Left lung (tissue), 4 donors: ENCODE measurements at regions not wholly inside any gene's neighbourhood (a gene's known extent, or its start where the extent isn't known, plus 50 kb on each side); places are given as distances from the start of the nearest gene placed in this dataset.

ENCODE experiments used
- ATAC-seq: fragments of 200-7000 bp; cut with Tn5 transposase; one replicate; pipeline ENCODE4 v1.9.1; 2020; ENCODE audit warnings: moderate library complexity
- DNase-seq, 4 donors: peaks; one replicate each; pipeline ENCODE4 v3.0.0-alpha.2; 2013 to 2020
- H3K27ac ChIP-seq, 2 donors: fragments of 200-600 bp; sonication (generic) in 1 of 2; one replicate each; pipeline versions ENCODE4 v1.5.0 to v1.8.0; 2020 to 2021
- H3K27me3 ChIP-seq, 2 donors: fragments of 200-600 bp; sonication (generic) in 1 of 2; one replicate each; pipeline versions ENCODE4 v1.5.0 to v1.8.0; 2020 to 2021
- H3K36me3 ChIP-seq, 2 donors: fragments of 200-600 bp; sonication (generic) in 1 of 2; one replicate each; pipeline versions ENCODE4 v1.5.0 to v1.8.0; 2020 to 2021
- H3K4me1 ChIP-seq, 2 donors: fragments of 200-600 bp; one replicate each; pipeline ENCODE4 v1.8.0; 2021
- H3K4me3 ChIP-seq, 2 donors: fragments of 200-600 bp; sonication (generic) in 1 of 2; one replicate each; pipeline versions ENCODE4 v1.5.0 to v1.8.0; 2020 to 2021; ENCODE audit warnings: mild to moderate bottlenecking in 1 of 2
- H3K9me3 ChIP-seq, 2 donors: fragments of 200-600 bp; sonication (generic) in 1 of 2; one replicate each; pipeline versions ENCODE4 v1.5.0 to v1.8.0; 2020 to 2021
- intact Hi-C, 2 donors: fragments of 100-400 bp; cut with DNase I; formaldehyde crosslinking; loops; one replicate each; pipeline versions ENCODE4 v1.11.2 to v1.14.2; 2022
- TF ChIP-seq, protein P1 (sequence below), 2 donors: fragments of 200-600 bp; sonication (generic) in 1 of 2; IDR thresholded peaks; one replicate each; pipeline versions ENCODE4 v1.5.0 to v1.8.0; 2021; ENCODE audit warnings: antibody characterized with exemption in 2 of 2
- donor health status: DM: no; HTN: yes; CAD: no.
- donor health status: DM: no; HTN: no; CAD: no.

DNA sequence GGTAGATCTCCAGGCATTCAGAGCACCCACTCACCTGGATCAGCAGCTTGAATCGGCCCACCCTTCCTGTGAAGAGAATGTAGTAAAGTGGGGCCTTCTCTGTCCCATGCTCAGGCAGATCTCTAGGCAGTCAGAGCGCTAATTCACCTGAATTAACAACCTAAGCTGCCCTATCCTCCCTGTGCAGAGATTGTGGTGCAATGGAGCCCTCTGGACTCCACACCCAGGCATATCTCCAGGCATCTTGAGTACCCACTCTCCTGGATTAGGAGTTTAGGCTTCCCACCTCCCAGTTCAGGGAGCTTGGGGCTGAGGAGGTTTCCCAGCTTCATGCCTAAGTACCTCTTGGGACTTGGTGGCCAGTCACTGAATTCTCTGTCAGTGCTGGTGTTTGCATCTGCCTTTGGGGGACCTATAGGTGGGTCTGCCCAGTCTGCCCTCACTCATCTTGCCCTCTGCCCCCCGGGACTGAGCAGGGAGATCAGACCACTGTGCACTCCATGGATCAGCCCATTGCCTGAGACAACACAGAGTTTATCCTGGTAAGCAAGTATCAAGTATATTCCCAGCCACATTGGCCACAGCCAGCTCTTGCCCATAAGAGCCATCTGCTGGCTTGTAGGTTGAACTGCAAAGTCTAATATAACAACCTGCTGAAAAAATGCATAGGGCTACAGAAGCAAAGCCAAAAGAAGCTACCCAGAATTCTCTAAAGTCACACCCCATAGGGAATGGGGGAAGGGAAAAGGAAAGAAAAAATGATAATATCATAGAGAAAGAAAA, 372.9 kb downstream of the KLHL13 start:
- peak in 1 of 4 donors; percentile 0 for DNase-seq
- peak; percentile 47 for ATAC-seq
- Histone ChIP-seq H3K4me1 (no peaks in the 10 kb centered on the region), H3K4me3 (no peak overlapping the region), H3K9me3 (no peaks in the 10 kb centered on the region), H3K27ac (no peak overlapping the region), H3K27me3 (no peaks in the 10 kb centered on the region), H3K36me3 (no peaks in the 10 kb centered on the region)
- TF ChIP-seq, protein P1, sequence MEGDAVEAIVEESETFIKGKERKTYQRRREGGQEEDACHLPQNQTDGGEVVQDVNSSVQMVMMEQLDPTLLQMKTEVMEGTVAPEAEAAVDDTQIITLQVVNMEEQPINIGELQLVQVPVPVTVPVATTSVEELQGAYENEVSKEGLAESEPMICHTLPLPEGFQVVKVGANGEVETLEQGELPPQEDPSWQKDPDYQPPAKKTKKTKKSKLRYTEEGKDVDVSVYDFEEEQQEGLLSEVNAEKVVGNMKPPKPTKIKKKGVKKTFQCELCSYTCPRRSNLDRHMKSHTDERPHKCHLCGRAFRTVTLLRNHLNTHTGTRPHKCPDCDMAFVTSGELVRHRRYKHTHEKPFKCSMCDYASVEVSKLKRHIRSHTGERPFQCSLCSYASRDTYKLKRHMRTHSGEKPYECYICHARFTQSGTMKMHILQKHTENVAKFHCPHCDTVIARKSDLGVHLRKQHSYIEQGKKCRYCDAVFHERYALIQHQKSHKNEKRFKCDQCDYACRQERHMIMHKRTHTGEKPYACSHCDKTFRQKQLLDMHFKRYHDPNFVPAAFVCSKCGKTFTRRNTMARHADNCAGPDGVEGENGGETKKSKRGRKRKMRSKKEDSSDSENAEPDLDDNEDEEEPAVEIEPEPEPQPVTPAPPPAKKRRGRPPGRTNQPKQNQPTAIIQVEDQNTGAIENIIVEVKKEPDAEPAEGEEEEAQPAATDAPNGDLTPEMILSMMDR (IDR thresholded peaks at IDR 0.05) = no peak
- intact Hi-C loops = no loop called here

DNA sequence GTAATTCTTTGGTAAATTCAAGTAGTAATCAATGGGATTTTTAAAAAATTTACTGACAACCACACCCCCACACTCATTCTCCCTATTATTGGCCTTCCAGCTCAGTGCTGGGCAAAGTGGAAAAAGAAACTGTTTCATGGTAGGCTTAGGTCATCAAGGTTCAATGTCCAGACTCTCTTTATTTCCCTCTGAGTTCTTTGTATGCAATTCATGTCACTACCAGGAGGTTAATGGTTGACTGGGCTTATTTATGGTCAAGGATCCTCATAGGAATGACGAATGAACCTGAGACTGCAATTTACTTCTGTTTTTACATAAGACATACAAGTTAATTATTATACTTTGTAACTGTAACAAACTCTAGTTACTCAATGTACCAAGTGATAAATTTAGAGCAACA, 403.2 kb downstream of the KLHL13 start:
- TF ChIP-seq, protein P1 (IDR thresholded peaks at IDR 0.05) = no peak

DNA sequence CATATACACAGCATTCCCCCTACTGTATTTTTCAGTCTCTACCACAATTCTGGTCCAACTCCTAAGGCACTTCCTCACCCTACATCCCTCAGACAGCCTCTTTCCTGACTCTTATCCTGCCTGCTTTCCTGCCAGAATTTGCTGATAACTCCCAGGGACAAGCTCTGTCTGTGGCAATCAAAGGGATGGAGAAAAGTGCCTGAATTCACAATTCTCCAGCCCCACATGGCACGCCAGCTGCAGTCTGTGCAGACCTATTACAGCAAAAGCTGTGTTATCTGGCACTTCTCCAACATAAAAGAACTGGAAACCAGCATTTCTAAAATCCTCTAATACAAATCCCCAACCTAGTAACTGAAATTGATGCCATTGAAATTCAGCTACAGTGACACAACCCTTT, 404.8 kb downstream of the KLHL13 start:
- ATAC-seq (no peak), DNase-seq (no peak)
- TF ChIP-seq, protein P1 (IDR thresholded peaks at IDR 0.05) = no peak
- Histone ChIP-seq H3K4me3 (no peak overlapping the region), H3K27me3 (peaks cover 0 to 3% of the 10 kb centered on the region in 2 donors), H3K9me3 (no peaks in the 10 kb centered on the region), H3K4me1 (no peaks in the 10 kb centered on the region), H3K27ac (no peak overlapping the region), H3K36me3 (no peaks in the 10 kb centered on the region)
- intact Hi-C loops = no loop called here

More for the DNA sequence above, 403.2 kb downstream of the KLHL13 start:
- intact Hi-C loops = no loop called here
- Histone ChIP-seq H3K27me3 (peaks cover 0 to 3% of the 10 kb centered on the region in 2 donors), H3K36me3 (no peaks in the 10 kb centered on the region), H3K4me3 (no peak overlapping the region), H3K9me3 (no peaks in the 10 kb centered on the region), H3K4me1 (no peaks in the 10 kb centered on the region), H3K27ac (no peak overlapping the region)
- ATAC-seq = no peak
- DNase-seq = no peak

DNA sequence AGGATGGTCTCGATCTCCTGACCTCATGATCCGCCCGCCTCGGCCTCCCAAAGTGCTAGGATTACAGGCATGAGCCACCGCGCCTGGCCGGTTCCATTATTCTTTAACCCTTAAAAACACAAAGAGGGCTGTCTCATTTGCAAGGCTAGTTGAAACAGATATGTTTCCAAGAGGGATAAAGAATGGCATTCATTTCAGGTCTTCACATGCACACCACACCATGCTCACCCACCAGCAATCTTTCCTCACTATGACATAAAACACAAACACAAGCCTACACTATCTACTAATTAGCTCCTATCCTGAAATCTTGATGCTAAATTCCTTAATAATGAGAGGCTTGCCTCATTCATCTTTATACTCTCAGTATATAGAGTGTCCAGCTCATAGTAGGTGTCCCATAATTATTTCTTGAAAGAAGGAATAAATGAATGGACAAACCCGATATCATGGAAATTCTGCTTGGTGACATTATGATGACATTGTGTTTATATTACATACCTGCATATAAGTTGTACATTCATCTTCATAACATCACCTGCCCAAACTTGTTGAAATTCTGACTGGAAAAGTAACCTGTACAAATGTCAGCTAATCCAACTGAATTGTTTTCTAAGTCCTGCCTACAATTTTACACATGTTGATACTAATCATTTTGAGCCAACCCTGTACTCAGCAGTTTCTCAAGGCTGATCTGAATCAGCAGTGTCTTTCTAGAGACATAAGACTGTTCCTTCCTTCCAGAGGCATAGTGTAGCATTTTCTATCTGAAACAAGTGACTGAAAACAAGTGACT, 408.5 kb downstream of the KLHL13 start:
- no peaks in the 10 kb centered on the region for H3K27me3 ChIP-seq
- H3K4me3 ChIP-seq = no peak overlapping the region
- H3K36me3 ChIP-seq = no peaks in the 10 kb centered on the region
- H3K4me1 ChIP-seq = no peaks in the 10 kb centered on the region
- TF ChIP-seq, protein P1 (IDR thresholded peaks at IDR 0.05) = no peak
- intact Hi-C loops = no loop called here
- H3K9me3 ChIP-seq = no peaks in the 10 kb centered on the region
- H3K27ac ChIP-seq = no peak overlapping the region
- ATAC-seq = no peak
- DNase-seq = no peak

DNA sequence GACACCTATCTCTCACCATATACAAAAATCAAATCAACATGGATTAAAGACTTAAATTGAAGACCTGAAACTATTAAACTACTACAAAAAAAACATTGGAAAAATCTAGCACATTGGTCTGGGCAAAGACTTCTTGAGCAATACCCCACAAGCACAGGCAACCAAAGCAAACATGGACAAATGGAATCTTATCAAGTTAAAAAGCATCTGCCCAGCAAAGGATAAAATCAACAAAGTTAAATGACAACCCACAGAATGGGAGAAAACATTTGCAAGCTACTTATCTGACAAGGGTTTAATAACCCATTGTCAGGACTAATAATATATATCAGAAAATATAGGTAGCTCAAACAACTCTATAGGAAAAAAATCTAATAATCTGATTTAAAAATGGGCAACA, 415.6 kb downstream of the KLHL13 start:
- TF ChIP-seq, protein P1 (IDR thresholded peaks at IDR 0.05) = no peak
- Histone ChIP-seq H3K9me3 (peaks cover 0 to 10% of the 10 kb centered on the region in 2 donors), H3K4me1 (no peaks in the 10 kb centered on the region), H3K36me3 (no peaks in the 10 kb centered on the region), H3K27ac (no peak overlapping the region), H3K4me3 (no peak overlapping the region), H3K27me3 (no peaks in the 10 kb centered on the region)
- intact Hi-C loops = no loop called here
- DNase-seq (no peak), ATAC-seq (no peak)
